ENCODE measurements at regions not wholly inside any gene's neighbourhood (a gene's known extent, or its start where the extent isn't known, plus 50 kb on each side); places are given as distances from the start of the nearest gene placed in this dataset.

DNA sequence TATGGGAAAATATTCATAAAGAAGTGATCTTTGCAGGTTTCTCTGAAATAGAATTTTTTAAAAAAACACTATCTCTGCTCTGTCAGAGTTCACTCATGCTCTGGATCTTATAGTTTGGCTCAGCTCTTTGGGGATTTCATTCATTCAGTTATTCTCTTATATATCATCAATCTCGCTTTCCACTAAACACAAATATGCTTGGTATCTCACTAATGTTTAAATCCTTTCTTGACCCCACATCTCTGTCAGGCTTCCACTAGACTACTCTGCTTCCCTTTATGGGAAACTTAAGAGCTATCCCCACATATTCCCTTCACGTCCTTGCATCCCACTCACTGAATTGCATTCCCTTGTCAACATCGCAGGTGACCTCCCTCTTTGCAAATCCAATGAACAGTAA lies 396.1 kb downstream of the ENC1 start:
- CTCF ChIA-PET (ENCODE audit: partially characterized antibody): no interaction called here
- Histone ChIP-seq H3K9me3 (ENCODE audit: control insufficient read depth in 1 of 2, low read length in 2 of 2) (no peaks in the 10 kb centered on the region), H3K4me3 (ENCODE audit: low read length in 2 of 2) (no peak overlapping the region), H3K27me3 (ENCODE audit: insufficient read depth, low read length) (peaks cover 3% of the 10 kb centered on the region), H3K36me3 (ENCODE audit: insufficient read depth, low read length) (no peaks in the 10 kb centered on the region), H3K27ac (ENCODE audit: low read depth, low read length) (no peak overlapping the region), H3K4me1 (ENCODE audit: insufficient read depth, low read length) (no peaks in the 10 kb centered on the region)
- Mint-ChIP-seq H3K9me3 (peaks cover 0 to 1% (median 0%) of the 10 kb centered on the region in 8 donors), H3K27ac (no peak overlapping the region), H3K27me3 (peaks cover 2 to 12% of the 10 kb centered on the region in 2 donors), H3K36me3 (no peaks in the 10 kb centered on the region), H3K4me1 (no peaks in the 10 kb centered on the region), H3K4me3 (no peak overlapping the region)
- POLR2A ChIA-PET (ENCODE audit: partially characterized antibody): no interaction called here
- DNase-seq: no peak
- intact Hi-C loops (cut with micrococcal nuclease): no loop called here

DNA sequence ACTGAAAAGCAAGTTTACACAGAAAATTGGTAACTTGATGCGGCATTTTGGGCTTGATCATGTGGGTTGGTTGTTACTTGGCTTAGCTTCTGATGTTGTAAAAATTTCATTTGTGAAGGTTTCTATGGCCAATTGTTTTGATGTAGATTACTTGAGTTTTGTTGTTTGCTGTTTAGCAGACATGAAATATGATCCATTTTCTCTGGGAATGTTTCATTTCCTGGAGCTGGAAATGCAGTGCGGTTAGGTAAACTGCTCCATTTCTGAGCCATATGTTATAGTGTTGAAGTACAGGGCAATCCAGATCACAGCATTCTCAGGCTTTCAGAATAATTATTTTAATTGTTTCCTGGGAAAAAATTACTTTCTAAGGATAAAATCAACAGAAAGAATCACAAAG lies 396.9 kb downstream of the ENC1 start:
- H3K4me1 ChIP-seq (ENCODE audit: insufficient read depth, low read length): no peaks in the 10 kb centered on the region
- ChIA-PET POLR2A (ENCODE audit: partially characterized antibody) (no interaction called here), CTCF (ENCODE audit: partially characterized antibody) (no interaction called here)
- no peak overlapping the region for H3K27ac ChIP-seq (ENCODE audit: low read depth, low read length)
- H3K9me3 Mint-ChIP-seq: peaks cover 0 to 1% (median 0%) of the 10 kb centered on the region in 8 donors
- no peaks in the 10 kb centered on the region for H3K36me3 Mint-ChIP-seq
- H3K27me3 ChIP-seq (ENCODE audit: insufficient read depth, low read length): peaks cover 3% of the 10 kb centered on the region
- no peaks in the 10 kb centered on the region for H3K9me3 ChIP-seq (ENCODE audit: control insufficient read depth in 1 of 2, low read length in 2 of 2)
- no peaks in the 10 kb centered on the region for H3K36me3 ChIP-seq (ENCODE audit: insufficient read depth, low read length)
- H3K4me3 Mint-ChIP-seq: no peak overlapping the region
- H3K4me3 ChIP-seq (ENCODE audit: low read length in 2 of 2): no peak overlapping the region
- H3K27ac Mint-ChIP-seq: no peak overlapping the region
- H3K27me3 Mint-ChIP-seq: peaks cover 4 to 13% of the 10 kb centered on the region in 2 donors
- intact Hi-C loops (cut with micrococcal nuclease): no loop called here
- H3K4me1 Mint-ChIP-seq: no peaks in the 10 kb centered on the region
- DNase-seq: no peak

DNA sequence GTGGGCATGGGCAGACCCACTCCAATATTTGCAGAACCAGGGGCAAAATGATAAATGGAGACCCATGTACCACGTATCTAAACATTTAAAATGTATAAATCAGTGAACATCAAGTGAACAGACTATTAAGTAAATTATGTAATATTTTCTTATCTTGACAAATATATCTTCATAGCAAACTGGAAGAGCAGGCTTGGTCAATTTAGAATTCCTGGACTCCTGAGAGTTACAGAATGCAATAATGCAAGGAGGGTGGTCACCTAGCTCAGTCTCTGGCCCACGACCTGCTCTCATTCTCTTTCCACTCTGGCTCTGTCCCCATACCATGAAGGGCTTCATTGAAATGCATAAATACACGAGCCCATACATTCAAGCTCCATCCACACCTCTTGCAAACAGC lies 398.0 kb downstream of the ENC1 start:
- intact Hi-C loops (cut with micrococcal nuclease): no loop called here
- H3K27me3 ChIP-seq (ENCODE audit: insufficient read depth, low read length): peaks cover 3% of the 10 kb centered on the region
- H3K4me1 Mint-ChIP-seq: no peaks in the 10 kb centered on the region
- no peak for DNase-seq
- H3K27ac Mint-ChIP-seq: no peak overlapping the region
- no peak overlapping the region for H3K27ac ChIP-seq (ENCODE audit: low read depth, low read length)
- no peak overlapping the region for H3K4me3 Mint-ChIP-seq
- ChIA-PET CTCF (ENCODE audit: partially characterized antibody) (no interaction called here), POLR2A (ENCODE audit: partially characterized antibody) (no interaction called here)
- peaks cover 10 to 14% of the 10 kb centered on the region in 2 donors for H3K27me3 Mint-ChIP-seq
- H3K4me1 ChIP-seq (ENCODE audit: insufficient read depth, low read length): no peaks in the 10 kb centered on the region
- no peaks in the 10 kb centered on the region for H3K9me3 Mint-ChIP-seq
- H3K4me3 ChIP-seq (ENCODE audit: low read length in 2 of 2): no peak overlapping the region
- no peaks in the 10 kb centered on the region for H3K36me3 ChIP-seq (ENCODE audit: insufficient read depth, low read length)
- no peaks in the 10 kb centered on the region for H3K36me3 Mint-ChIP-seq
- H3K9me3 ChIP-seq (ENCODE audit: control insufficient read depth in 1 of 2, low read length in 2 of 2): no peaks in the 10 kb centered on the region

DNA sequence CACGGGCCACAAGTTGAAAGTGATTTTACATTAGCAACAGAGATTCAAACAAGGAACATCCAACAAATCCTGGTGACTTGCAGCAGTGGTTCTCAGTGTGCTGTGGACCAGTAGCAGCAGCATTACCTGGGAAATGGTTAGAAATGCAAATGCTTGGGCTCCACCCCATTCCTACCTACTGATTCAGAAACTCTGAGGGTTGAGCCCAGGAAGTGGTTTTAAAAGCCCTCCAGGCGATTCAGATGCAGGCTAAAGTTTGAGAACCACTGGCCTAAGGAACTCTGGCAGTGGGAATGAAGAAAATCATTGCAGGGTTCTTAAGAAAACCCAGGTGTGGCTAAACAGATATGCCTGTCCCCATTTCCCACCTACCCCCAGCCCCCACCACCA lies 398.8 kb downstream of the ENC1 start:
- Mint-ChIP-seq H3K4me3 (no peak overlapping the region), H3K9me3 (no peaks in the 10 kb centered on the region), H3K4me1 (no peaks in the 10 kb centered on the region), H3K27me3 (peaks cover 10 to 12% of the 10 kb centered on the region in 2 donors), H3K36me3 (no peaks in the 10 kb centered on the region), H3K27ac (no peak overlapping the region)
- no peaks in the 10 kb centered on the region for H3K36me3 ChIP-seq (ENCODE audit: insufficient read depth, low read length)
- no peak overlapping the region for H3K27ac ChIP-seq (ENCODE audit: low read depth, low read length)
- no peaks in the 10 kb centered on the region for H3K4me1 ChIP-seq (ENCODE audit: insufficient read depth, low read length)
- ChIA-PET CTCF (ENCODE audit: partially characterized antibody) (no interaction called here), POLR2A (ENCODE audit: partially characterized antibody) (no interaction called here)
- H3K4me3 ChIP-seq (ENCODE audit: low read length in 2 of 2): no peak overlapping the region
- no peak for DNase-seq
- H3K27me3 ChIP-seq (ENCODE audit: insufficient read depth, low read length): peaks cover 3% of the 10 kb centered on the region
- intact Hi-C loops (cut with micrococcal nuclease): no loop called here
- no peaks in the 10 kb centered on the region for H3K9me3 ChIP-seq (ENCODE audit: control insufficient read depth in 1 of 2, low read length in 2 of 2)

DNA sequence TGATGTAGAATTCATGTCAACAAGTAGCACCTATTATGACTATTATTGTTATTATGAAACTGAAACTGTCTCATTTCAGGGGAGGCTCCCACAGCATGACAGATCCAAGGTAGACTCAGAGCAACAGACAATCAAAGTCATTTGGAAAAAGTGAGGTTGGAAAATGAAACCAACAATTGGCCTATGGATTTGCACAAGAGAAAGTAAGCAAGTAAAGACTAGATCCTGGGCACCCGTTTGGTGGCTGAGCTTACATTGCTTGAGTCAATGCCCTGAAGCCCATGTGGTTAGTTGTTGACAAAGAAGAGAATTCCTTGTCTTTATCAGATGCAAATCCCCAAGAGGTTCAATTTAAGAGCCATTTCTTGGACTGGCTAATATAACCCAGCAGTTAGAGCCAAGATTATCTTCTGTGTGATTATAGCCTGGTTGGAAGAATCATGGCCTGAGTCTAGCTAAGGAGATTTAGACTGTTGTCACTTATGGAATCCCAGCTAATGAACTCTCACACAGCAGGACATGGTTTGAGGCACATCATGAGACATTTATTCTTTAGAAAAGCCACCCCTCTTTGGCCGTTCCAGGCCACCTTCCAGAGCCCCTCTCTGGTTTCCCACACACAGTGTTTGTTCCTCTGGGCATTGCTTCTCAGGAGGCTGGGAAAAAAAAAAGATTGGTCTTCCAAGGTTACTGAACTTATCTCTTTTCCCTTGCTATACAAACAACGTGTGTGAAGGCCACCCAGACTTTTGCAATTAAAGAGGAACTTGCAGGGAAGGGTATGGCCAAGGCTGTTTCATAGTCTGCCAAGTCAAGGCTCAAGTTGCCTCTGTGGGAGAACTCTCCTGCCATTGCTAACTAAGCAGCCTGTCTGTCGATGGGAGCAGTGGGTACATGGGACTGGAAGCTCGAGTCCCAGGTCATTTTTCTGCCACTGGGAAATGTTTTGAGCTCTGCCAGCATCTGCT lies 399.5 kb downstream of the ENC1 start:
- POLR2A ChIA-PET (ENCODE audit: partially characterized antibody): no interaction called here
- H3K4me1 Mint-ChIP-seq: no peaks in the 10 kb centered on the region
- no peaks in the 10 kb centered on the region for H3K36me3 ChIP-seq (ENCODE audit: insufficient read depth, low read length)
- peaks cover 5% of the 10 kb centered on the region for H3K27me3 ChIP-seq (ENCODE audit: insufficient read depth, low read length)
- H3K27ac Mint-ChIP-seq: no peak overlapping the region
- no peaks in the 10 kb centered on the region for H3K36me3 Mint-ChIP-seq
- intact Hi-C loops (cut with micrococcal nuclease): no loop called here
- no peaks in the 10 kb centered on the region for H3K4me1 ChIP-seq (ENCODE audit: insufficient read depth, low read length)
- no peak overlapping the region for H3K4me3 ChIP-seq (ENCODE audit: low read length in 2 of 2)
- no peak for DNase-seq
- H3K27me3 Mint-ChIP-seq: peaks cover 11% of the 10 kb centered on the region in 2 donors
- no peak overlapping the region for H3K4me3 Mint-ChIP-seq
- H3K9me3 Mint-ChIP-seq: no peaks in the 10 kb centered on the region
- H3K9me3 ChIP-seq (ENCODE audit: control insufficient read depth in 1 of 2, low read length in 2 of 2): no peaks in the 10 kb centered on the region
- no peak overlapping the region for H3K27ac ChIP-seq (ENCODE audit: low read depth, low read length)
- CTCF ChIA-PET (ENCODE audit: partially characterized antibody): no interaction called here

DNA sequence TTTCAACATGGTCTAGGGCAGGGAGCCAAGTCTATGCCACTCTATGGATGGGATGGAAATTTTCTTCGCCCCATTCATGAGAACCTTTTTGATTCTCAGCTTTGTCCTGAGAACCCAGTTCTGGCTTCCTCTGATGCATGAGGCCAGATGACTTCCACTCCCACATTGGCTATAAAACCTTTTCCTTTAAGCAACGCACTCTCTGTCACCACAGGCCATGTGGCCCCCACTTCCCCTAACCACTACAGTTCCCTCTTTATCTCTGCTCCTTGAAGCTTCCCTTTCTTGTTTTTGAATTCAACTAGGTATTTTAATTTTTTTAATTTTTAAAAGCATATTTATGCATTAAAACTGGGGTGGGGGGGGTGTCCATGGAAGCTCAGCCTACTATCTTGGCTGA lies 401.3 kb downstream of the ENC1 start:
- no peak overlapping the region for H3K4me3 Mint-ChIP-seq
- intact Hi-C loops (cut with micrococcal nuclease): no loop called here
- Histone ChIP-seq H3K36me3 (ENCODE audit: insufficient read depth, low read length) (no peaks in the 10 kb centered on the region), H3K4me1 (ENCODE audit: insufficient read depth, low read length) (no peaks in the 10 kb centered on the region), H3K27me3 (ENCODE audit: insufficient read depth, low read length) (peaks cover 3% of the 10 kb centered on the region), H3K4me3 (ENCODE audit: low read length in 2 of 2) (no peak overlapping the region), H3K9me3 (ENCODE audit: control insufficient read depth in 1 of 2, low read length in 2 of 2) (no peaks in the 10 kb centered on the region), H3K27ac (ENCODE audit: low read depth, low read length) (no peak overlapping the region)
- peaks cover 11 to 14% of the 10 kb centered on the region in 2 donors for H3K27me3 Mint-ChIP-seq
- no peak overlapping the region for H3K27ac Mint-ChIP-seq
- no peak for DNase-seq
- H3K9me3 Mint-ChIP-seq: no peaks in the 10 kb centered on the region
- CTCF ChIA-PET (ENCODE audit: partially characterized antibody): no interaction called here
- H3K4me1 Mint-ChIP-seq: no peaks in the 10 kb centered on the region
- POLR2A ChIA-PET (ENCODE audit: partially characterized antibody): no interaction called here
- H3K36me3 Mint-ChIP-seq: no peaks in the 10 kb centered on the region

DNA sequence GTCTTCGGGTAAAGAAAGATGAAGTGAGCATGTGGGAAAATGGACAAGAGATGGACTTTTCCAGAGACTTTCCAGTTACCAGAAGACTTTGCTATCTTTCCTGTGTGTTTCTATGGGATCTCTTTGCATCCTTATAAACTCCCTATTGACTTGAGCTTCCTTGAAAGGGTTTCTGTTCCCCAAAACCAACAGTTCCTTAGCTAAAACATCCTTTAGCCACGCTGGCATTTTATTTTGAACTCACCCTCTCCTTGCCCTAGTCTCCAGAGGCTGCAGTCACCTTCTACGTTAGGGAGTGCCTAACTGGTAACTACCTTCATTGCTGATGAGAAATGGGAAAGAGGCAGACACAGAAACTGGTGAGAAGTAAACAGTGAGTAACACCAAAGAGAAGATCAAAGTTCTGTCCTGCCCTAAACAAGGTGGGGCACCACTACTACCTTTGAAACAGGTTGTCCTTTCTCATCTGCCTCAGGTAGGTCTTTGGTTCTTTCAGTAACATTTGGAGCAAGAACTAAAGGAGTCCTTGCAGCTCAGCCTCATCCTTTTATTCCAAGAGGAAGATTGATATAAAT lies 402.9 kb downstream of the ENC1 start:
- H3K27me3 Mint-ChIP-seq: peaks cover 11 to 14% of the 10 kb centered on the region in 2 donors
- CTCF ChIA-PET (ENCODE audit: partially characterized antibody): no interaction called here

More for the DNA sequence above, 402.9 kb downstream of the ENC1 start:
- Histone ChIP-seq H3K9me3 (ENCODE audit: control insufficient read depth in 1 of 2, low read length in 2 of 2) (no peaks in the 10 kb centered on the region), H3K4me3 (ENCODE audit: low read length in 2 of 2) (no peak overlapping the region), H3K27ac (ENCODE audit: low read depth, low read length) (no peak overlapping the region), H3K36me3 (ENCODE audit: insufficient read depth, low read length) (no peaks in the 10 kb centered on the region), H3K4me1 (ENCODE audit: insufficient read depth, low read length) (no peaks in the 10 kb centered on the region), H3K27me3 (ENCODE audit: insufficient read depth, low read length) (peaks cover 3% of the 10 kb centered on the region)
- Mint-ChIP-seq H3K27ac (no peak overlapping the region), H3K36me3 (no peaks in the 10 kb centered on the region), H3K9me3 (no peaks in the 10 kb centered on the region), H3K4me1 (no peaks in the 10 kb centered on the region), H3K4me3 (no peak overlapping the region)
- POLR2A ChIA-PET (ENCODE audit: partially characterized antibody): no interaction called here
- DNase-seq: no peak
- intact Hi-C loops (cut with micrococcal nuclease): no loop called here

Measured in CD4-positive, alpha-beta memory T cell (primary cell).